SK-N-SH (cell line): ENCODE measurements at regions not wholly inside any gene's neighbourhood (a gene's known extent, or its start where the extent isn't known, plus 50 kb on each side); places are given as distances from the start of the nearest gene placed in this dataset.
A peak's percentile ranks its signal among the peaks of the same experiment; 100 is the strongest.

Experiments used
- CTCF ChIA-PET: fragments of 300-600, 350-600 bp; formaldehyde crosslinking; extraction: SDS; loops from one replicate; lab custom pipeline; 2021; lab: Yijun Ruan, JAX
- POLR2A ChIA-PET: fragments of 350-600 bp; sonication (Branson Sonifier 250); formaldehyde crosslinking; extraction: SDS; loops from one replicate; lab custom pipeline; 2020; ENCODE audit warnings: antibody characterized with exemption, inconsistent platforms; lab: Yijun Ruan, JAX
- DNase-seq: peaks from one replicate; pipeline ENCODE4 v3.0.0; 2012
- H2AFZ ChIP-seq: fragments of 200-600 bp; sonication (generic); 2 replicates; pipeline ENCODE4 v1.8.1; 2016; ENCODE audit warnings: antibody characterized with exemption, mild to moderate bottlenecking, low read depth
- H3F3A ChIP-seq: fragments of 200-600 bp; sonication (generic); replicated peaks from 2 replicates; pipeline ENCODE3; 2016; ENCODE audit warnings: antibody characterized with exemption, mild to moderate bottlenecking; ENCODE audit not compliant: insufficient read depth
- H3K27ac ChIP-seq, 2 experiments: fragments of 200-500 bp in 1 of 2; fragments of 200-600 bp in 1 of 2; sonication (Bioruptor generic) in 1 of 2; sonication (generic), shearing (Covaris generic) in 1 of 2; 2 replicates each; pipeline versions ENCODE4 v1.5.1 to v1.6.1; 2014 to 2016; ENCODE audit warnings: low read depth in 2 of 2, inconsistent platforms in 1 of 2, low read length in 1 of 2, mild to moderate bottlenecking in 1 of 2, mixed read lengths in 1 of 2
- H3K27me3 ChIP-seq: fragments of 200-600 bp; sonication (generic), shearing (Covaris generic); 2 replicates; pipeline ENCODE4 v1.6.1; 2016; ENCODE audit warnings: mixed run types; ENCODE audit not compliant: insufficient read depth
- H3K36me3 ChIP-seq, 2 experiments: fragments of 200-500 bp in 1 of 2; fragments of 200-600 bp in 1 of 2; sonication (Bioruptor generic) in 1 of 2; sonication (generic) in 1 of 2; replicated peaks in 1 of 2; 2 replicates each; pipeline versions ENCODE3 to v1.5.1; 2014 to 2016; ENCODE audit warnings: low read length in 1 of 2, mild to moderate bottlenecking in 1 of 2; ENCODE audit not compliant: insufficient read depth in 2 of 2, control insufficient read depth in 1 of 2
- H3K4me1 ChIP-seq, 2 experiments: fragments of 200-500 bp in 1 of 2; fragments of 200-600 bp in 1 of 2; sonication (Bioruptor generic) in 1 of 2; sonication (generic), shearing (Covaris generic) in 1 of 2; 2 replicates each; pipeline versions ENCODE4 v1.5.1 to v1.6.1; 2014 to 2016; ENCODE audit warnings: low read depth in 1 of 2, low read length in 1 of 2, mixed run types in 1 of 2; ENCODE audit not compliant: insufficient read depth in 2 of 2, control insufficient read depth in 1 of 2
- H3K4me2 ChIP-seq: fragments of 200-600 bp; sonication (generic), shearing (Covaris generic); 2 replicates; pipeline ENCODE4 v1.6.1; 2017; ENCODE audit warnings: mixed run types
- H3K4me3 ChIP-seq, 2 experiments: fragments of 200-500 bp in 1 of 2; fragments of 200-600 bp in 1 of 2; sonication (Bioruptor generic) in 1 of 2; sonication (generic), shearing (Covaris generic) in 1 of 2; 2 replicates each; pipeline versions ENCODE4 v1.5.1 to v1.8.1; 2014 to 2016; ENCODE audit warnings: low read depth in 2 of 2, inconsistent platforms in 1 of 2, low read length in 1 of 2, mild to moderate bottlenecking in 1 of 2, mixed read lengths in 1 of 2, moderate library complexity in 1 of 2
- H3K79me2 ChIP-seq: fragments of 200-600 bp; sonication (generic); 2 replicates; pipeline ENCODE4 v1.8.1; 2017; ENCODE audit warnings: mild to moderate bottlenecking; ENCODE audit not compliant: insufficient read depth
- H3K9ac ChIP-seq: fragments of 200-600 bp; sonication (generic); 2 replicates; pipeline ENCODE4 v1.6.1; 2017; ENCODE audit warnings: mixed run types
- H3K9me2 ChIP-seq: fragments of 200-600 bp; sonication (generic); 2 replicates; pipeline ENCODE4 v1.6.1; 2017; ENCODE audit warnings: mixed run types
- H3K9me3 ChIP-seq: fragments of 200-600 bp; sonication (generic); 2 replicates; pipeline ENCODE4 v1.6.1; 2017; ENCODE audit warnings: mixed run types, mild to moderate bottlenecking, moderate library complexity
- H4K20me1 ChIP-seq: fragments of 200-600 bp; sonication (generic); 2 replicates; pipeline ENCODE4 v1.6.1; 2017; ENCODE audit warnings: mild to moderate bottlenecking, mixed run types; ENCODE audit not compliant: insufficient read depth
- CHD2 ChIP-seq: fragments of 150-350 bp; IDR thresholded peaks from 2 replicates; pipeline ENCODE4 v1.6.1; 2018; ENCODE audit warnings: low read length; ENCODE audit not compliant: partially characterized antibody
- CTCF ChIP-seq: fragments of 200-600 bp; sonication (generic); IDR thresholded peaks from 2 replicates; pipeline ENCODE4 v1.6.1; 2017; ENCODE audit warnings: antibody characterized with exemption, mild to moderate bottlenecking, moderate library complexity
- EP300 ChIP-seq, 2 experiments: IDR thresholded peaks; 2 replicates each; pipeline versions ENCODE4 v1.4.0 to v1.6.1; 2012; ENCODE audit warnings: borderline replicate concordance in 1 of 2, low read depth in 1 of 2, low read length in 1 of 2
- EZH2phosphoT487 ChIP-seq: fragments of 200-600 bp; sonication (generic); IDR thresholded peaks from 2 replicates; pipeline ENCODE4 v1.6.1; 2017; ENCODE audit warnings: low read depth, mixed run types, mild to moderate bottlenecking, antibody characterized with exemption, moderate library complexity, borderline replicate concordance
- FOSL2 ChIP-seq: IDR thresholded peaks from 2 replicates; pipeline ENCODE4 v1.4.0; 2012; ENCODE audit warnings: low read depth, mild to moderate bottlenecking, moderate library complexity, borderline replicate concordance
- FOXM1 ChIP-seq: IDR thresholded peaks from 2 replicates; pipeline ENCODE4 v1.4.0; 2012; ENCODE audit warnings: low read depth, mild to moderate bottlenecking
- GABPA ChIP-seq: IDR thresholded peaks from 2 replicates; pipeline ENCODE4 v1.4.0; 2012; ENCODE audit warnings: low read depth, mild to moderate bottlenecking
- GATA2 ChIP-seq: sonication (generic); formaldehyde crosslinking; IDR thresholded peaks from 2 replicates; pipeline ENCODE4 v1.5.0; 2020; ENCODE audit warnings: mild to moderate bottlenecking, missing genetic modification reagents
- MAX ChIP-seq: IDR thresholded peaks from 2 replicates; pipeline ENCODE4 v1.4.0; 2012; ENCODE audit warnings: low read depth
- NFIC ChIP-seq: IDR thresholded peaks from 2 replicates; pipeline ENCODE4 v1.4.0; 2012; ENCODE audit warnings: borderline replicate concordance
- REST ChIP-seq: IDR thresholded peaks from 2 replicates; pipeline ENCODE4 v1.6.1; 2012; ENCODE audit warnings: mild to moderate bottlenecking, low read depth, low read length, moderate library complexity
- RXRA ChIP-seq: IDR thresholded peaks from 2 replicates; pipeline ENCODE4 v1.4.0; 2012; ENCODE audit warnings: low read depth, mild to moderate bottlenecking, borderline replicate concordance
- SIN3A ChIP-seq: IDR thresholded peaks from 2 replicates; pipeline ENCODE4 v1.6.1; 2012; ENCODE audit warnings: low read depth, mild to moderate bottlenecking, low read length, moderate library complexity, borderline replicate concordance
- SMC3 ChIP-seq: IDR thresholded peaks from 2 replicates; pipeline ENCODE4 v1.6.1; 2012; ENCODE audit warnings: low read depth, low read length, improper control_type of control experiment
- USF1 ChIP-seq: IDR thresholded peaks from 2 replicates; pipeline ENCODE4 v1.4.0; 2012; ENCODE audit warnings: low read depth, borderline replicate concordance
- USF2 ChIP-seq: fragments of 150-350 bp; IDR thresholded peaks from 2 replicates; pipeline ENCODE4 v1.6.1; 2017; ENCODE audit warnings: antibody characterized with exemption, low read length, low read depth, borderline replicate concordance
- YY1 ChIP-seq: IDR thresholded peaks from 2 replicates; pipeline ENCODE4 v1.4.0; 2012; ENCODE audit warnings: low read depth, mild to moderate bottlenecking
- WGBS: methylation state at CpG from one replicate; pipeline ENCODE4 v1.1.6; 2017; ENCODE audit warnings: low lambda C conversion rate; 5-methylcytosine and 5-hydroxymethylcytosine counted together

- ChIA-PET CTCF (interaction anchor here (1.9 kb wide), 1 partner anchor 19 kb away, joined by 5 read pairs; no protein-coding TSS in a partner anchor), POLR2A (no interaction called here)
- H3K9me3 ChIP-seq, result no peaks in the 10 kb centered on the region
- no peaks in the 10 kb centered on the region for H3K79me2 ChIP-seq
- peak overlapping the region; percentile 34 to 94; a peak in 3 of 4 replicates for H3K27ac ChIP-seq
- H2AFZ ChIP-seq, result no peak overlapping the region
- H3K4me3 ChIP-seq, result no peak overlapping the region
- peak overlapping the region; percentile 56 for H3K4me2 ChIP-seq
- peaks cover 8 to 14% of the 10 kb centered on the region in 2 experiments for H3K4me1 ChIP-seq
- H3K9me2 ChIP-seq, result no peaks in the 10 kb centered on the region
- H3K9ac ChIP-seq, result peak overlapping the region; percentile 40; the same call in 1 of the 2 replicates
- no peaks in the 10 kb centered on the region for H3K36me3 ChIP-seq
- H3F3A ChIP-seq, result peaks cover 17% of the 10 kb centered on the region
- H4K20me1 ChIP-seq, result no peaks in the 10 kb centered on the region
- H3K27me3 ChIP-seq, result no peaks in the 10 kb centered on the region
- 67% methylated on average over 1 of the region's 1 CpG for WGBS
- no peak for DNase-seq
- TF ChIP-seq GABPA (no peak), FOSL2 (no peak), EZH2phosphoT487 (no peak), SIN3A (no peak), EP300 (IDR thresholded peaks at IDR 0.05; ENCODE audit: borderline replicate concordance in 1 of 2, low read depth in 1 of 2, low read length in 1 of 2) (no peak), CTCF (no peak), USF2 (no peak), REST (no peak), NFIC (no peak), GATA2 (CRISPR knock-in tag) (no peak), SMC3 (no peak), USF1 (no peak), CHD2 (no peak), YY1 (no peak), MAX (no peak), FOXM1 (no peak), RXRA (no peak)
Measured at GRCh38 chr2:196295005-196295404, 123.6 kb upstream of the STK17B start.
